OCI-LY1 (cell line): ENCODE measurements at regions not wholly inside any gene's neighbourhood (a gene's known extent, or its start where the extent isn't known, plus 50 kb on each side); places are given as distances from the start of the nearest gene placed in this dataset.

Experiments used
- CTCF ChIP-seq: fragments of 200-600 bp; sonication (generic), shearing (Covaris generic); IDR thresholded peaks from 2 replicates; pipeline ENCODE4 v1.5.1; 2017; ENCODE audit warnings: mild to moderate bottlenecking, antibody characterized with exemption, low read length, moderate library complexity, mixed read lengths
- EZH2 ChIP-seq: fragments of 200-600 bp; sonication (generic), shearing (Covaris generic); IDR thresholded peaks from 2 replicates; pipeline ENCODE4 v1.8.0; 2017; ENCODE audit warnings: borderline replicate concordance, mixed run types, mild to moderate bottlenecking, antibody characterized with exemption, low read length, moderate library complexity, mixed read lengths

- TF ChIP-seq CTCF (no peak), EZH2 (no peak)
These were observed 101.3 kb upstream of the ADAMTS9 start for GRCh38 chr3:64789111-64789510.
